IMR-90 (cell line): ENCODE measurements at regions not wholly inside any gene's neighbourhood (a gene's known extent, or its start where the extent isn't known, plus 50 kb on each side); places are given as distances from the start of the nearest gene placed in this dataset.

Experiments
- ATAC-seq: fragments of 200-7000 bp; cut with Tn5 transposase; 2 replicates; pipeline ENCODE4 v1.9.1; 2020; ENCODE audit warnings: low read depth, mild to moderate bottlenecking, moderate library complexity
- BruUV-seq: library from RNA; stranded (reverse); fragments of 400-500 nt; replicated peaks from 2 replicates; lab custom pipeline; 2021; lab: Mats Ljungman, UMichigan
- CTCF ChIA-PET: fragments of 300-600 bp; formaldehyde crosslinking; extraction: SDS; loops from one replicate; lab custom pipeline; 2021; ENCODE audit warnings: antibody characterized with exemption; lab: Yijun Ruan, JAX
- POLR2A ChIA-PET: fragments of 300-600 bp; sonication (Branson Sonifier 250); formaldehyde crosslinking; loops from one replicate; lab custom pipeline; 2022; ENCODE audit warnings: antibody characterized with exemption; ENCODE audit not compliant: unreplicated experiment; lab: Charles Lee
- DNase-seq: peaks from one replicate; pipeline ENCODE4 v3.0.0; 2013
- H2AFZ ChIP-seq: replicated peaks from 2 replicates; pipeline ENCODE3; 2013; ENCODE audit warnings: low read length, mild to moderate bottlenecking; ENCODE audit not compliant: poor library complexity
- H2AK5ac ChIP-seq: 2 replicates; pipeline ENCODE4 v1.6.1; 2013; ENCODE audit warnings: low read depth, low read length, inconsistent platforms
- H2AK9ac ChIP-seq: replicated peaks from 2 replicates; pipeline ENCODE3; 2013; ENCODE audit warnings: mild to moderate bottlenecking, low read depth, low read length, moderate library complexity; ENCODE audit not compliant: poor library complexity
- H2BK120ac ChIP-seq: 2 replicates; pipeline ENCODE4 v1.6.1; 2013; ENCODE audit warnings: low read depth, low read length, inconsistent platforms
- H2BK15ac ChIP-seq: 3 replicates; pipeline ENCODE4 v1.6.1; 2013; ENCODE audit warnings: low read depth, low read length, inconsistent platforms
- H2BK20ac ChIP-seq: 2 replicates; pipeline ENCODE4 v1.6.1; 2013; ENCODE audit warnings: low read depth, mild to moderate bottlenecking, inconsistent platforms, low read length, moderate library complexity
- H2BK5ac ChIP-seq: 2 replicates; pipeline ENCODE4 v1.6.1; 2013; ENCODE audit warnings: mild to moderate bottlenecking, low read depth, low read length, inconsistent platforms; ENCODE audit not compliant: poor library complexity, severe bottlenecking
- H3K14ac ChIP-seq: replicated peaks from 2 replicates; pipeline ENCODE4 v1.6.1; 2013; ENCODE audit warnings: low read depth, low read length, inconsistent platforms
- H3K18ac ChIP-seq: 2 replicates; pipeline ENCODE4 v1.6.1; 2013; ENCODE audit warnings: low read depth, low read length, control low read depth
- H3K23ac ChIP-seq: 2 replicates; pipeline ENCODE4 v1.6.1; 2013; ENCODE audit warnings: low read depth, low read length, inconsistent platforms
- H3K27ac ChIP-seq: 2 replicates; pipeline ENCODE4 v1.5.1; 2013; ENCODE audit warnings: mild to moderate bottlenecking, control low read depth, low read length; ENCODE audit not compliant: insufficient read depth
- H3K27me3 ChIP-seq: 2 replicates; pipeline ENCODE4 v1.6.1; 2013; ENCODE audit warnings: low read length; ENCODE audit not compliant: control insufficient read depth, insufficient read depth
- H3K36me3 ChIP-seq: 2 replicates; pipeline ENCODE4 v1.6.1; 2013; ENCODE audit warnings: low read length, mixed read lengths; ENCODE audit not compliant: control insufficient read depth, insufficient read depth
- H3K4ac ChIP-seq: 2 replicates; pipeline ENCODE4 v1.6.1; 2013; ENCODE audit warnings: low read depth, low read length, inconsistent platforms
- H3K4me1 ChIP-seq: 2 replicates; pipeline ENCODE4 v1.6.1; 2013; ENCODE audit warnings: low read length, mixed read lengths; ENCODE audit not compliant: control insufficient read depth, insufficient read depth
- H3K4me2 ChIP-seq: 2 replicates; pipeline ENCODE4 v1.6.1; 2013; ENCODE audit warnings: low read depth, mild to moderate bottlenecking, control low read depth, low read length, moderate library complexity
- H3K4me3 ChIP-seq: 2 replicates; pipeline ENCODE4 v1.5.1; 2013; ENCODE audit warnings: low read depth, mild to moderate bottlenecking, control low read depth, low read length, moderate library complexity; ENCODE audit not compliant: insufficient read depth
- H3K56ac ChIP-seq: 2 replicates; pipeline ENCODE4 v1.6.1; 2013; ENCODE audit warnings: low read length, inconsistent platforms; ENCODE audit not compliant: insufficient read depth; ENCODE audit errors: extremely low read depth
- H3K79me1 ChIP-seq, 2 experiments: 2 replicates each; pipeline ENCODE4 v1.6.1; 2013; ENCODE audit warnings: low read length in 2 of 2, inconsistent platforms in 1 of 2, low read depth in 1 of 2
- H3K9ac ChIP-seq: 2 replicates; pipeline ENCODE4 v1.6.1; 2013; ENCODE audit warnings: low read depth, low read length, control low read depth
- H3K9me1 ChIP-seq: 2 replicates; pipeline ENCODE4 v1.6.1; 2013; ENCODE audit warnings: low read length, inconsistent platforms; ENCODE audit not compliant: insufficient read depth
- H3K9me3 ChIP-seq: 2 replicates; pipeline ENCODE4 v1.6.1; 2013; ENCODE audit warnings: low read length; ENCODE audit not compliant: control insufficient read depth, insufficient read depth
- H4K20me1 ChIP-seq: 2 replicates; pipeline ENCODE4 v1.6.1; 2013; ENCODE audit warnings: low read length, inconsistent platforms; ENCODE audit not compliant: insufficient read depth
- H4K5ac ChIP-seq: 2 replicates; pipeline ENCODE4 v1.6.1; 2013; ENCODE audit warnings: mild to moderate bottlenecking, low read depth, low read length, control low read depth
- H4K8ac ChIP-seq, 2 experiments: 2 replicates each; pipeline ENCODE4 v1.6.1; 2013; ENCODE audit warnings: low read depth in 2 of 2, low read length in 2 of 2, control low read depth in 1 of 2, inconsistent platforms in 1 of 2
- H4K91ac ChIP-seq: 2 replicates; pipeline ENCODE4 v1.6.1; 2013; ENCODE audit warnings: low read depth, low read length, inconsistent platforms; ENCODE audit not compliant: insufficient read depth
- ELK1 ChIP-seq: fragments of 150-350 bp; IDR thresholded peaks from 2 replicates; pipeline ENCODE4 v1.6.1; 2016; ENCODE audit warnings: low read depth, mild to moderate bottlenecking, low read length, moderate library complexity, borderline replicate concordance
- MAFK ChIP-seq: IDR thresholded peaks from 2 replicates; pipeline ENCODE4 v1.6.1; 2012; ENCODE audit warnings: low read depth, low read length, improper control_type of control experiment
- RAD21 ChIP-seq: IDR thresholded peaks from 2 replicates; pipeline ENCODE4 v1.6.1; 2012; ENCODE audit warnings: low read length, improper control_type of control experiment
- RFX5 ChIP-seq: IDR thresholded peaks from 2 replicates; pipeline ENCODE4 v1.8.0; 2012; ENCODE audit warnings: low read depth, mild to moderate bottlenecking, low read length, moderate library complexity
- WGBS, 2 experiments: methylation state at CpG; one replicate each; pipeline versions ENCODE4 v1.1.5 to v1.1.7; 2013; ENCODE audit warnings: missing lambda C conversion rate in 2 of 2; ENCODE audit not compliant: insufficient read length in 1 of 2; ENCODE audit errors: extremely low coverage in 2 of 2; 5-methylcytosine and 5-hydroxymethylcytosine counted together
- dilution Hi-C: fragments of 300-500 bp; cut with HindIII; formaldehyde crosslinking; loops from one replicate; pipeline ENCODE4 v1.14.3; 2018; ENCODE audit warnings: low sequenced_read_pairs; ENCODE audit not compliant: unreplicated experiment
- in situ Hi-C: fragments of 300-500 bp; cut with MboI; formaldehyde crosslinking; loops from 3 replicates; pipeline ENCODE4 v1.14.3; 2019; ENCODE audit warnings: low sequenced_read_pairs, inconsistent platforms, mixed read lengths
- intact Hi-C: fragments of 100-400 bp; cut with micrococcal nuclease; formaldehyde crosslinking; loops from 2 replicates; pipeline ENCODE4 v1.10.0; 2022

GRCh38 chr6:77548190-77548589 lies 84.9 kb upstream of the HTR1B start:
- H4K5ac ChIP-seq, result no peak overlapping the region
- no peak overlapping the region for H2BK5ac ChIP-seq
- BruUV-seq, result no TSS peak
- CTCF ChIA-PET, result no interaction called here
- H3K4me2 ChIP-seq, result no peak overlapping the region
- no peaks in the 10 kb centered on the region for H3K4me1 ChIP-seq
- intact Hi-C loops (no loop called here), dilution Hi-C loops (no loop called here), in situ Hi-C loops (no loop called here)
- no peak overlapping the region for H2BK20ac ChIP-seq
- TF ChIP-seq ELK1 (no peak), RFX5 (no peak), MAFK (no peak), RAD21 (no peak)
- no peak overlapping the region for H3K9ac ChIP-seq
- no peak overlapping the region for H3K23ac ChIP-seq
- H4K20me1 ChIP-seq, result no peaks in the 10 kb centered on the region
- no peaks in the 10 kb centered on the region for H3K9me3 ChIP-seq
- no peaks in the 10 kb centered on the region for H3K79me1 ChIP-seq
- H3K4me3 ChIP-seq, result no peak overlapping the region
- H3K9me1 ChIP-seq, result no peaks in the 10 kb centered on the region
- no peak overlapping the region for H2AFZ ChIP-seq
- no peak for ATAC-seq
- no peaks in the 10 kb centered on the region for H3K36me3 ChIP-seq
- no peaks in the 10 kb centered on the region for H3K27me3 ChIP-seq
- H3K18ac ChIP-seq, result no peak overlapping the region
- no CpG with 5 or more reads among the region's 3 CpGs for WGBS, 2 experiments
- no peak for DNase-seq
- H4K8ac ChIP-seq, result no peak overlapping the region
- no peak overlapping the region for H2AK5ac ChIP-seq
- no peak overlapping the region for H3K56ac ChIP-seq
- H4K91ac ChIP-seq, result no peak overlapping the region
- H2BK120ac ChIP-seq, result no peak overlapping the region
- POLR2A ChIA-PET, result no interaction called here
- H3K4ac ChIP-seq, result no peak overlapping the region
- no peak overlapping the region for H2BK15ac ChIP-seq
- H2AK9ac ChIP-seq, result no peak overlapping the region
- no peak overlapping the region for H3K14ac ChIP-seq
- no peak overlapping the region for H3K27ac ChIP-seq
